ENCODE measurements at regions not wholly inside any gene's neighbourhood (a gene's known extent, or its start where the extent isn't known, plus 50 kb on each side); places are given as distances from the start of the nearest gene placed in this dataset.

- no peak overlapping the region for H3K9ac ChIP-seq (ENCODE audit: low read depth, low read length)
- 83% methylated on average over 7 of the region's 8 CpGs for WGBS
These were observed 196.9 kb downstream of the TM9SF2 start for GRCh38 chr13:99698010-99698815.

GRCh38 chr13:99695857-99696256 is 194.6 kb downstream of the TM9SF2 start:
- H3K27ac ChIP-seq (ENCODE audit: low read depth, low read length), result no peak overlapping the region

More at GRCh38 chr13:99698010-99698815, 196.9 kb downstream of the TM9SF2 start:
- Histone ChIP-seq H3K4me1 (ENCODE audit: insufficient read depth, low read length) (peaks cover 37% of the 10 kb centered on the region), H3K27me3 (ENCODE audit: insufficient read depth, low read length) (no peaks in the 10 kb centered on the region), H3K4me3 (ENCODE audit: low read length) (no peak overlapping the region), H3K9me3 (ENCODE audit: insufficient read depth, low read depth, low read length) (no peaks in the 10 kb centered on the region), H3K36me3 (ENCODE audit: insufficient read depth, low read length) (no peaks in the 10 kb centered on the region), H3K27ac (ENCODE audit: low read depth, low read length) (no peak overlapping the region)

DNA sequence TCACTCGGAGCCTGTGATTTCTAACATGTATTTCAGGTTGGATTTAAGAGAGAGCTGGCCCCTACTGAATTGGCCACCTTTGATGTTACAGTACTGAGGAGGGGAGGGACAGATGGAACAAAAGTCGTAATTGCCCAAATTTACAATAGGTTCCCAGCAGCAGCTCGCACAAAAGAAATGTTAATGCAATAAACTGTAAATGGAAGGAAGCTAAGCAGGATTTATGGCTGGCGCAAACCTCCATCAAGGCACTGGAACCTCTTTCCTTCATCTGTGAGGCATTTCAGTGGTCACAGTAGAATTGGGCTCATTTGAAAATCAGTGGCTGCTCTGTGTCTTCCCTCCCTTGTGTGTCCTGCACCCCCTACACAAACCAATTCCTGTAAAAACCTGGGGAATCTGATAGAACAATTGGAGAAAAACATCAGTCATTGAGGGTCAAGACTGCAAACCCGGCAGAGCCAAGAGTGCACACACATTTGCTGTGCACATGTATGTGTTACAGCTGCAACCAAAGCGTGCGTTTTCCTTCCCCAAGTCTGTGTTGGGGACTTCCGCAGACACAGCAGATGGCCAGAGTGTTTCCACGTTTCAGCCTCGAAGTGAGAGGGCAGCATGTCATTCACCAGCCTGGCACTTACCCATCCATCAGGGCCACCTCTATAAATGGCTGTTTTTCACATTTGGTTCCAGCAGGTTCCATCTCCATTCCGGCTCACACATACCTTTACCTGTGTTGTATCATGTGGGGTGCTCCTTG is 192.8 kb downstream of the TM9SF2 start:
- H3K36me3 ChIP-seq (ENCODE audit: insufficient read depth, low read length), result no peaks in the 10 kb centered on the region
- peak overlapping the region; percentile 24 for H3K27ac ChIP-seq (ENCODE audit: low read depth, low read length)
- peaks cover 56% of the 10 kb centered on the region for H3K4me1 ChIP-seq (ENCODE audit: insufficient read depth, low read length)
- peak overlapping the region; percentile 16; the same call in 1 of the 2 replicates for H3K9ac ChIP-seq (ENCODE audit: low read depth, low read length)
- 43% methylated on average over 11 of the region's 11 CpGs for WGBS
- H3K27me3 ChIP-seq (ENCODE audit: insufficient read depth, low read length), result no peaks in the 10 kb centered on the region
- H3K4me3 ChIP-seq (ENCODE audit: low read length), result no peak overlapping the region
- no peaks in the 10 kb centered on the region for H3K9me3 ChIP-seq (ENCODE audit: insufficient read depth, low read depth, low read length)

More at GRCh38 chr13:99695857-99696256, 194.6 kb downstream of the TM9SF2 start:
- Histone ChIP-seq H3K27me3 (ENCODE audit: insufficient read depth, low read length) (no peaks in the 10 kb centered on the region), H3K9me3 (ENCODE audit: insufficient read depth, low read depth, low read length) (no peaks in the 10 kb centered on the region), H3K36me3 (ENCODE audit: insufficient read depth, low read length) (no peaks in the 10 kb centered on the region), H3K9ac (ENCODE audit: low read depth, low read length) (no peak overlapping the region), H3K4me3 (ENCODE audit: low read length) (no peak overlapping the region), H3K4me1 (ENCODE audit: insufficient read depth, low read length) (peaks cover 43% of the 10 kb centered on the region)
- WGBS, result 93% methylated on average over 3 of the region's 3 CpGs

GRCh38 chr13:99693351-99693750 is 192.1 kb downstream of the TM9SF2 start:
- Histone ChIP-seq H3K36me3 (ENCODE audit: insufficient read depth, low read length) (no peaks in the 10 kb centered on the region), H3K4me3 (ENCODE audit: low read length) (no peak overlapping the region), H3K9me3 (ENCODE audit: insufficient read depth, low read depth, low read length) (no peaks in the 10 kb centered on the region), H3K9ac (ENCODE audit: low read depth, low read length) (no peak overlapping the region), H3K27ac (ENCODE audit: low read depth, low read length) (peak overlapping the region; percentile 24; the same call in 1 of the 2 replicates), H3K27me3 (ENCODE audit: insufficient read depth, low read length) (no peaks in the 10 kb centered on the region), H3K4me1 (ENCODE audit: insufficient read depth, low read length) (peaks cover 63% of the 10 kb centered on the region)
- WGBS, result 44% methylated on average over 3 of the region's 3 CpGs

DNA sequence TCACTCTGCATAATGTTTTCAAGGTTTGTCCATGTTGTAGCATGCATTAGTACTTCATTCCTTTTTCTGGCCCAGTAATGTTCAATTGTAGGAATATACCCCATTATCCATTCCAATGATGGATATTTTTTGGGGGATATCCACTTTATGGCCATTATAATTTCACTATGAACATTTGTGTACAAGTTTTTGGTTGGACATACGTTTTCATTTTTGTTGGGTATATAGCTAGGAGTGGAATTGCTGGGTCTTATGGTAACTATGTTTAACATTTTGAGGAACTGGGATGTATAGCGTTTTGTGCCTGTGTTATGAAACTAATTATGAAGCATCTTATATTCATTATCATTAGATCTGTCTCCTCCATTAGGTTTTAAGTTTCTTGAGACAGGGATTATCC is 191.6 kb downstream of the TM9SF2 start:
- H3K27ac ChIP-seq (ENCODE audit: low read depth, low read length), result no peak overlapping the region
- H3K36me3 ChIP-seq (ENCODE audit: insufficient read depth, low read length), result no peaks in the 10 kb centered on the region
- no peaks in the 10 kb centered on the region for H3K27me3 ChIP-seq (ENCODE audit: insufficient read depth, low read length)
- H3K9me3 ChIP-seq (ENCODE audit: insufficient read depth, low read depth, low read length), result no peaks in the 10 kb centered on the region
- no peak overlapping the region for H3K9ac ChIP-seq (ENCODE audit: low read depth, low read length)
- 78% methylated on average over 1 of the region's 2 CpGs for WGBS
- no peak overlapping the region for H3K4me3 ChIP-seq (ENCODE audit: low read length)
- H3K4me1 ChIP-seq (ENCODE audit: insufficient read depth, low read length), result peaks cover 68% of the 10 kb centered on the region

- Histone ChIP-seq H3K27ac (ENCODE audit: low read depth, low read length) (peak overlapping the region; percentile 5; the same call in 1 of the 2 replicates), H3K9me3 (ENCODE audit: insufficient read depth, low read depth, low read length) (no peaks in the 10 kb centered on the region), H3K4me3 (ENCODE audit: low read length) (no peak overlapping the region), H3K36me3 (ENCODE audit: insufficient read depth, low read length) (no peaks in the 10 kb centered on the region), H3K9ac (ENCODE audit: low read depth, low read length) (no peak overlapping the region), H3K27me3 (ENCODE audit: insufficient read depth, low read length) (no peaks in the 10 kb centered on the region), H3K4me1 (ENCODE audit: insufficient read depth, low read length) (peaks cover 79% of the 10 kb centered on the region)
- 54% methylated on average over 6 of the region's 7 CpGs for WGBS
These were observed 190.3 kb downstream of the TM9SF2 start for GRCh38 chr13:99691552-99691951.

- peaks cover 87% of the 10 kb centered on the region for H3K4me1 ChIP-seq (ENCODE audit: insufficient read depth, low read length)
- H3K36me3 ChIP-seq (ENCODE audit: insufficient read depth, low read length), result no peaks in the 10 kb centered on the region
- 11% methylated on average over 9 of the region's 9 CpGs for WGBS
- peak overlapping the region; percentile 50; the same call in 1 of the 2 replicates for H3K9ac ChIP-seq (ENCODE audit: low read depth, low read length)
- H3K27ac ChIP-seq (ENCODE audit: low read depth, low read length), result peak overlapping the region; percentile 99
- peak overlapping the region; percentile 41 for H3K4me3 ChIP-seq (ENCODE audit: low read length)
- no peaks in the 10 kb centered on the region for H3K9me3 ChIP-seq (ENCODE audit: insufficient read depth, low read depth, low read length)
- H3K27me3 ChIP-seq (ENCODE audit: insufficient read depth, low read length), result no peaks in the 10 kb centered on the region
These were observed 189.3 kb downstream of the TM9SF2 start for GRCh38 chr13:99690426-99691174.

DNA sequence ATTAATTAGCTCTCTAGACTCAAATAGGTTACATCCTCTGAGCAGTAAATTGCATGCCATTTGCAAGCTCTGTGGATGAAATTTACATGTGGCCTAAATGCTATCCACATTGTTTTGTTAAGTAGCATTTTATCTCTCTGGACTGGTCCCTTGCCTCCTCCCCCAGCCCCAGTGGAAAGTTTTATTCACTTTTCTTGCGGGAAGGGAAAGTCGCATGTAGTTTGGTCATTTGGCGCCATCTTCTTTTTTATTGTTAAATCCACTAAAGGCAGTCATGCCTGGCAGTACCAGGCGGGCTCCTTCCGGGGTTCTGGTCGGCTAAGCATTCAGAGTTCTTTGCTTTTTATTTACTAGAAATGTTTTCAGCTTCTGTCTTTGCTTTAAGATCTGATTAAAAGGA is 188.7 kb downstream of the TM9SF2 start:
- Histone ChIP-seq H3K9me3 (ENCODE audit: insufficient read depth, low read depth, low read length) (no peaks in the 10 kb centered on the region), H3K27me3 (ENCODE audit: insufficient read depth, low read length) (no peaks in the 10 kb centered on the region), H3K4me3 (ENCODE audit: low read length) (peak overlapping the region; percentile 41), H3K9ac (ENCODE audit: low read depth, low read length) (peak overlapping the region; percentile 50; the same call in 1 of the 2 replicates), H3K36me3 (ENCODE audit: insufficient read depth, low read length) (no peaks in the 10 kb centered on the region), H3K27ac (ENCODE audit: low read depth, low read length) (peak overlapping the region; percentile 99), H3K4me1 (ENCODE audit: insufficient read depth, low read length) (peaks cover 87% of the 10 kb centered on the region)
- 4% methylated on average over 6 of the region's 6 CpGs for WGBS

DNA sequence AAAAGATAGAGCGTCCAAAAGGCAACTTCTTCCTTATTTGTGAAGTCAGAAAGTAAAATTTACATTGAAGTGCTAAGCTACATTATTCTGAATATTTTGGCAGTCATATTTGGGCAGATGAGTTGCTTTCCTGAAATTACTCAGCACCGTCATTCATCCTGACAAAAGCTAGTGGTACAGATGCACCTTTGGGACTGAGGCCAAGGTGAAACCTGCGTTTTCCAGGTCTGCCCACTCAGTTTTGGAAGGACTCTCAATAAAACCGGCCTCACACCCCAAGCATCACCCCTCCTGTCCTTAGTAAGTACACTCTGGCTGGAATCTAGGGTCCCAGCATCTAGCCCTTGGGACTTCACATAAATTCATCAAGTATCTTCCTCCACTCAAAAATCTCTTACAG is 187.5 kb downstream of the TM9SF2 start:
- Histone ChIP-seq H3K36me3 (ENCODE audit: insufficient read depth, low read length) (no peaks in the 10 kb centered on the region), H3K9me3 (ENCODE audit: insufficient read depth, low read depth, low read length) (no peaks in the 10 kb centered on the region), H3K9ac (ENCODE audit: low read depth, low read length) (peak overlapping the region; percentile 76; the same call in 1 of the 2 replicates), H3K4me3 (ENCODE audit: low read length) (no peak overlapping the region; the same call in 1 of the 2 replicates), H3K27ac (ENCODE audit: low read depth, low read length) (peak overlapping the region; percentile 99), H3K27me3 (ENCODE audit: insufficient read depth, low read length) (no peaks in the 10 kb centered on the region), H3K4me1 (ENCODE audit: insufficient read depth, low read length) (peaks cover 76% of the 10 kb centered on the region)
- WGBS, result 34% methylated on average over 4 of the region's 4 CpGs

DNA sequence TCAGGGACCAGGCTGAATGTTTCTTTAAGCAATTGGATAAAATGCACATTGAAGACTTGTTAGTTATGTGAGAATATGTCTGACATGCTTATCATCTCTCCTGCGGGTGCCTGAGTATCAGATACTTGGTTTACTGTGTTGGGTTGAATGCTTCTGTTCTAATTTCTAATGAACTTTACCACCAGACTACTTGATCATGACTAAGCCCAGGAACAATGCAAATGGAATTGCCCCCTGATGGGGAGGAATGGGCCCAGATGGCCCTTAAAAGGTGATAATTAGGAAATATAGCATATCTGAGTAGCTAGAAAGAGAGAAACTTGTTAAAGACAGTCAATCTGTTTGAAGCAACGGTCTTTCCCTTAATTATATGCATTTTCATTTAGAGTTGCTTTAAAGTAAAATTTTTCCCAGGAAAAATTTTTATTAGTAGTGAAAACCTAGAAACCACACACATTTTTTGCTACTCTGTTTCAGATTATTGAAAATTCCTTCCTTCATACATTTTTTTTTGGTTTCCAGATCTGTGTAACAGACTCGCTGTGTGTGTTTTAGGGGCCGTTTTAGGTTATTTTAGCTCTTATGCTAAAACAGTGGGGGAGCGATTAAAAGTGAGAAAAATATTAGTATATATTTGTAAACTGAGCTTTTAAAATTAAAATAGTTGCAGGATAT is 186.6 kb downstream of the TM9SF2 start:
- 8% methylated on average over 4 of the region's 5 CpGs for WGBS
- Histone ChIP-seq H3K27ac (ENCODE audit: low read depth, low read length) (peak overlapping the region; percentile 99), H3K27me3 (ENCODE audit: insufficient read depth, low read length) (no peaks in the 10 kb centered on the region), H3K4me1 (ENCODE audit: insufficient read depth, low read length) (peaks cover 67% of the 10 kb centered on the region), H3K36me3 (ENCODE audit: insufficient read depth, low read length) (no peaks in the 10 kb centered on the region), H3K4me3 (ENCODE audit: low read length) (peak overlapping the region; percentile 41), H3K9ac (ENCODE audit: low read depth, low read length) (peak overlapping the region; percentile 76), H3K9me3 (ENCODE audit: insufficient read depth, low read depth, low read length) (no peaks in the 10 kb centered on the region)

Data from HUES64 (cell line).